Gastrocnemius medialis (tissue), 4 donors: ENCODE measurements at regions not wholly inside any gene's neighbourhood (a gene's known extent, or its start where the extent isn't known, plus 50 kb on each side); places are given as distances from the start of the nearest gene placed in this dataset.

ENCODE experiments used
- ATAC-seq, 2 donors: fragments of 150-250 bp; one replicate each; pipeline ENCODE4 v1.9.1; 2016
- DNase-seq, 2 donors: peaks; one replicate each; pipeline ENCODE4 v3.0.0-alpha.2; 2019
- H3K27ac ChIP-seq, 4 donors: fragments of 200-600 bp; sonication (generic); 1 replicate in 1 of 4; 2 replicates in 3 of 4; pipeline ENCODE4 v1.5.1; 2016 to 2018; ENCODE audit warnings: mild to moderate bottlenecking in 2 of 4, moderate library complexity in 1 of 4
- H3K27me3 ChIP-seq, 3 donors: fragments of 200-600 bp; sonication (generic) in 2 of 3; 1 replicate in 1 of 3; 2 replicates in 2 of 3; pipeline versions ENCODE4 v1.5.1 to v1.6.0; 2016 to 2019; ENCODE audit warnings: mild to moderate bottlenecking in 1 of 3, moderate library complexity in 1 of 3
- H3K36me3 ChIP-seq, 2 donors: fragments of 200-600 bp; sonication (generic) in 1 of 2; one replicate each; pipeline ENCODE4 v1.5.1; 2017 to 2018
- H3K4me1 ChIP-seq, 2 donors: fragments of 200-600 bp; sonication (generic) in 1 of 2; one replicate each; pipeline ENCODE4 v1.5.1; 2016 to 2017; ENCODE audit warnings: mild to moderate bottlenecking in 2 of 2
- H3K4me3 ChIP-seq, 4 donors: fragments of 200-600 bp; sonication (generic) in 3 of 4; 1 replicate in 1 of 4; 2 replicates in 3 of 4; pipeline ENCODE4 v1.5.1; 2016 to 2019; ENCODE audit warnings: mild to moderate bottlenecking in 2 of 4
- H3K9me3 ChIP-seq, 3 donors: fragments of 200-600 bp; sonication (generic) in 2 of 3; 1 replicate in 1 of 3; 2 replicates in 2 of 3; pipeline ENCODE4 v1.5.1; 2016 to 2019
- CTCF ChIP-seq, 5 experiments: fragments of 450-650 bp in 3 of 5; fragments of 200-600 bp in 2 of 5; sonication (generic) in 2 of 5; IDR thresholded peaks in 4 of 5; conservative IDR thresholded peaks in 1 of 5; 1 replicate in 4 of 5; 2 replicates in 1 of 5; pipeline ENCODE4 v1.5.1; 2016 to 2019; ENCODE audit warnings: antibody characterized with exemption in 5 of 5, mild to moderate bottlenecking in 3 of 5, moderate library complexity in 3 of 5
- POLR2A ChIP-seq, 2 donors: fragments of 450-650 bp; IDR thresholded peaks; one replicate each; pipeline ENCODE4 v1.6.1; 2017; ENCODE audit warnings: antibody characterized with exemption in 2 of 2, mild to moderate bottlenecking in 2 of 2, moderate library complexity in 2 of 2
- in situ Hi-C, 4 donors: fragments of 200-750 bp; cut with MboI; loops; one replicate each; pipeline versions ENCODE4 v1.15.0 to v1.8.0; 2017; ENCODE audit warnings: low sequenced_read_pairs in 4 of 4
- intact Hi-C: fragments of 100-400 bp; cut with DNase I; formaldehyde crosslinking; loops from one replicate; pipeline ENCODE4 v1.15.1; 2023; ENCODE audit warnings: low total_unique reads

DNA sequence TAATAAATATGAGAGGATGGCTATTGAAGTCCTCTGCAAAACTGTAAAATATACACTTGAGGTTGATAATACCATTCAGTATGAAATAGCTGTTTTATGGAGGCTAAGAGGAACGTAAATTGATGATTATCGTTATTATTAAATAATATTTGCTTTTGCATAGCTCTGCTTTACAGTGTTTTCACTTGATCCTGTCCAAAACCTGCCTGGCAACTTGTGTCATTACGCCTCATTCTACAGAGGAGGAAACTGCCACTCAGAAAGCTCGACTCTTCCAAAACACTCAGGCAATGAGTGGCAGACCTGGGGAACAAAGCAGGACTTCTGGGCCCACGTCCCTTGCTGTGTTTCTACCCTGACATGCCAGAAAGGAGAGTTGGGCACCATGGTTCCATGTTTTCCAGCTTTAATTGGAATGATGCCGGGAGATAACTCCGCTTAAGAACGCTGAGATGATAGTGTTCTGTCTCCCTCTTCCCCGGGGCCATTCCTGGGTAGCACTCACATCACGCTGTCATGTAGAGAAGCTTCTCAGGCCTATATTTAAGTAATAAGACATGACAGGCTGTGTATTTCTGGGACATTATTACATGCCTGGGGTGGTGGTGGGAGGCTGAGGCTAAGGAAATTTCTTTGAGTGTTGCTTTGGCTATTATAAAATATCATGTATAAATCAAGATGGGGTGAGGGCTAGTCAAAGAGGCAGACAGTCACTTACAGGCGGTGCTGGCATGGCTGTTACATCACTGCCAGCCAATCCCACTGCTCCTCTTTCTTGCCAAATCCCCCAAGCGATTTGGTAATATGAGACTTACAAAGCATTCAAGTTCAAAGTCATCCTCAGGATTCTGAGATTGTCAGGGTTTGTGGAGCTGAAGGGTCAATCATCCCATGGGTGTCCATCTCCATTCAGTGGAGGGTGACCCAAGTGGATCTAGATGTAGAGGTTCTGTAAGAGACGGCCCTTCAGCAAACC lies 501.7 kb downstream of the INSC start:
- Histone ChIP-seq H3K4me1 (peaks cover 12% of the 10 kb centered on the region in 2 donors), H3K36me3 (no peaks in the 10 kb centered on the region), H3K27ac (no peak overlapping the region), H3K9me3 (no peaks in the 10 kb centered on the region), H3K4me3 (no peak overlapping the region), H3K27me3 (no peaks in the 10 kb centered on the region)
- TF ChIP-seq CTCF (IDR thresholded peaks at IDR 0.05 in 4 of 5, conservative IDR thresholded peaks at IDR 0.05 in 1 of 5) = no peak
- no peak for TF ChIP-seq POLR2A (IDR thresholded peaks at IDR 0.05)
- intact Hi-C loops (no loop called here), in situ Hi-C loops (no loop called here)
- ATAC-seq (no peak), DNase-seq (no peak)

GRCh38 chr11:15617126-15617525 lies 502.4 kb downstream of the INSC start:
- Histone ChIP-seq H3K27ac (no peak overlapping the region), H3K27me3 (no peaks in the 10 kb centered on the region), H3K4me1 (peaks cover 12% of the 10 kb centered on the region in 2 donors), H3K9me3 (no peaks in the 10 kb centered on the region), H3K36me3 (no peaks in the 10 kb centered on the region), H3K4me3 (no peak overlapping the region)
- intact Hi-C loops (no loop called here), in situ Hi-C loops (no loop called here)
- DNase-seq (no peak), ATAC-seq (no peak)
- no peak for TF ChIP-seq POLR2A (IDR thresholded peaks at IDR 0.05)

DNA sequence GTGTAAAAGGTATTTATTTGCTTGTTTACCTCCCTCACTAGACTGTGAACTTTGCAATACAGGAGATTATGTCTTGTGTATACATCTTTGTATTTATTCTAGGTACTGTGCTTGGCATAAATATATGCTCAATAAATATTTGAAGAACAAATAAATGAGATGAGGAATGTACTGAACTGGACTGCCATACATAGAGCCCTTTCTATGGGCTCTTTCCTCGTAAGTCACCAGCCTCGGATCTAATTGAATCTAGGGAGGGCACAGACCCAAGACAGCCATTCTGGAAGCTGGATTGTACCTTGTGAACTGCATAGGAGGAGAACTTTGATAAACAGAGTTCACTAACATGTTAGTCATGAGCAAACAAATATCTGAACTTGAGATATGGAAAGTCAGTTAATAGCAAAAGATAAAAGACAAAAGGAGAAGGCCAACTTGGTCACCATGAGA lies 503.9 kb downstream of the INSC start:
- no peaks in the 10 kb centered on the region for H3K9me3 ChIP-seq
- intact Hi-C loops (no loop called here), in situ Hi-C loops (no loop called here)
- DNase-seq (no peak), ATAC-seq (no peak)
- no peaks in the 10 kb centered on the region for H3K27me3 ChIP-seq
- TF ChIP-seq CTCF (IDR thresholded peaks at IDR 0.05 in 4 of 5, conservative IDR thresholded peaks at IDR 0.05 in 1 of 5) (no peak), POLR2A (IDR thresholded peaks at IDR 0.05) (no peak)
- H3K4me1 ChIP-seq = peaks cover 8 to 9% of the 10 kb centered on the region in 2 donors
- no peak overlapping the region for H3K4me3 ChIP-seq
- no peaks in the 10 kb centered on the region for H3K36me3 ChIP-seq
- no peak overlapping the region for H3K27ac ChIP-seq

- Histone ChIP-seq H3K36me3 (no peaks in the 10 kb centered on the region), H3K9me3 (no peaks in the 10 kb centered on the region), H3K4me1 (no peaks in the 10 kb centered on the region), H3K4me3 (no peak overlapping the region), H3K27me3 (no peaks in the 10 kb centered on the region), H3K27ac (no peak overlapping the region)
- ATAC-seq = no peak
- in situ Hi-C loops = no loop called here
- TF ChIP-seq CTCF (IDR thresholded peaks at IDR 0.05 in 4 of 5, conservative IDR thresholded peaks at IDR 0.05 in 1 of 5) (no peak), POLR2A (IDR thresholded peaks at IDR 0.05) (no peak)
- no peak for DNase-seq
- intact Hi-C loops = no loop called here
Measured at GRCh38 chr11:15621565-15621964, 506.8 kb downstream of the INSC start.

DNA sequence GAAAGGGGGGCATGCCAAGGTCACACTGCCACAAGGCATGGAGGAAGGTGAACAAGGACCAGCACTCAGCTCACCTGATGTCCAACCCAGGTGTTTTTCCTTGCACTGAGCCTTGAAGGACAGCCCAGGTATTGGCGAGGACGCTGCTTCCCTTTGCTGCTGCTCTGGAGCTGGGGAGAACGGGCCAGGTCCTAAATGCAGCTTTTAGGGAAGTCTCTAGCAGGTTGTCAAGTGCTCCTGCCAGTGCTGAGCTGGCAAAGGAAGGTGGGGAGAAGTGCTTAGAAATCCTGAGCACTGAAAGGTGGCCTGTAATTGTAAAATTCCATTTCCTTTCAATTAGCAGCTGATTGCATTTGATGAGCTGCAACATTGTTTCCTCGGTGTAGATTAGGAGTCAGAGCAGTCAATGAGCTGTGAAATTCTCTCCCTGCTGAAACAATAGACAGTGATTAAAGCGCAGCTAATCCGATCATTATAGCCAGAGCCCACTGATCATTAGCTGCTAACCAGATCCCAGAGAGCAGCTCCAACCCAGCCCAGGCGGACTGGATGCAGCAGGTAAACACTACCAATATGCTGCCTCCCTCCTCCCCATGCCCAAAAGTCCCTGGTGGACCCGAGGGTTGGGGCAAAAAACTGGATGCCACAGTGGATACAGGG lies 507.6 kb downstream of the INSC start:
- H3K4me3 ChIP-seq = no peak overlapping the region
- no peaks in the 10 kb centered on the region for H3K36me3 ChIP-seq
- H3K9me3 ChIP-seq = no peaks in the 10 kb centered on the region
- H3K27ac ChIP-seq = no peak overlapping the region
- no peak for DNase-seq
- no peaks in the 10 kb centered on the region for H3K27me3 ChIP-seq
- intact Hi-C loops (no loop called here), in situ Hi-C loops (no loop called here)
- H3K4me1 ChIP-seq = no peaks in the 10 kb centered on the region
- ATAC-seq = no peak
- TF ChIP-seq POLR2A (IDR thresholded peaks at IDR 0.05) (no peak), CTCF (IDR thresholded peaks at IDR 0.05 in 4 of 5, conservative IDR thresholded peaks at IDR 0.05 in 1 of 5) (no peak)
